ENCODE measurements at regions not wholly inside any gene's neighbourhood (a gene's known extent, or its start where the extent isn't known, plus 50 kb on each side); places are given as distances from the start of the nearest gene placed in this dataset.

DNA sequence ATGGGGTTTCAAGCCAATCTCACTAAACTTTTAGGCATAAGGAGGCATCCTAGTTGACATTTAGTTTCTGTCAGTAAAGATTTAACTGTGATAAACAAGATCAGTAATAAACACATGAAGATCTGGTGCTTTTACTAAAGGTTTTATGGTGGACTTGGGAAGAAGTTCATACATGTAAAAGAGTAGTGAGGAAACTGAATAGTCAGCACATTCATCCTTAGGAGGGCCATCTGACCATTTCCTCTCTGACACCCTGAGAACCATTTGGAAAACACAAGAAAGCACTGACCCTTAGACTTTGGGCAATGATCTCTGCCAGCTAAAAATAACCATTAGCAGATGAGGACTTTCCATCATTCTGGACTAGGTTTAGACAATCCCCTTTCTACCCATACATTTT lies 1040.9 kb downstream of the AGBL1 start:
- no peak for TF ChIP-seq SIN3A (IDR thresholded peaks at IDR 0.05; ENCODE audit: borderline replicate concordance, insufficient read depth, low read depth, low read length)
- TF ChIP-seq, protein P1, sequence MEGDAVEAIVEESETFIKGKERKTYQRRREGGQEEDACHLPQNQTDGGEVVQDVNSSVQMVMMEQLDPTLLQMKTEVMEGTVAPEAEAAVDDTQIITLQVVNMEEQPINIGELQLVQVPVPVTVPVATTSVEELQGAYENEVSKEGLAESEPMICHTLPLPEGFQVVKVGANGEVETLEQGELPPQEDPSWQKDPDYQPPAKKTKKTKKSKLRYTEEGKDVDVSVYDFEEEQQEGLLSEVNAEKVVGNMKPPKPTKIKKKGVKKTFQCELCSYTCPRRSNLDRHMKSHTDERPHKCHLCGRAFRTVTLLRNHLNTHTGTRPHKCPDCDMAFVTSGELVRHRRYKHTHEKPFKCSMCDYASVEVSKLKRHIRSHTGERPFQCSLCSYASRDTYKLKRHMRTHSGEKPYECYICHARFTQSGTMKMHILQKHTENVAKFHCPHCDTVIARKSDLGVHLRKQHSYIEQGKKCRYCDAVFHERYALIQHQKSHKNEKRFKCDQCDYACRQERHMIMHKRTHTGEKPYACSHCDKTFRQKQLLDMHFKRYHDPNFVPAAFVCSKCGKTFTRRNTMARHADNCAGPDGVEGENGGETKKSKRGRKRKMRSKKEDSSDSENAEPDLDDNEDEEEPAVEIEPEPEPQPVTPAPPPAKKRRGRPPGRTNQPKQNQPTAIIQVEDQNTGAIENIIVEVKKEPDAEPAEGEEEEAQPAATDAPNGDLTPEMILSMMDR (IDR thresholded peaks at IDR 0.05), result no peak
- TF ChIP-seq, protein P2, sequence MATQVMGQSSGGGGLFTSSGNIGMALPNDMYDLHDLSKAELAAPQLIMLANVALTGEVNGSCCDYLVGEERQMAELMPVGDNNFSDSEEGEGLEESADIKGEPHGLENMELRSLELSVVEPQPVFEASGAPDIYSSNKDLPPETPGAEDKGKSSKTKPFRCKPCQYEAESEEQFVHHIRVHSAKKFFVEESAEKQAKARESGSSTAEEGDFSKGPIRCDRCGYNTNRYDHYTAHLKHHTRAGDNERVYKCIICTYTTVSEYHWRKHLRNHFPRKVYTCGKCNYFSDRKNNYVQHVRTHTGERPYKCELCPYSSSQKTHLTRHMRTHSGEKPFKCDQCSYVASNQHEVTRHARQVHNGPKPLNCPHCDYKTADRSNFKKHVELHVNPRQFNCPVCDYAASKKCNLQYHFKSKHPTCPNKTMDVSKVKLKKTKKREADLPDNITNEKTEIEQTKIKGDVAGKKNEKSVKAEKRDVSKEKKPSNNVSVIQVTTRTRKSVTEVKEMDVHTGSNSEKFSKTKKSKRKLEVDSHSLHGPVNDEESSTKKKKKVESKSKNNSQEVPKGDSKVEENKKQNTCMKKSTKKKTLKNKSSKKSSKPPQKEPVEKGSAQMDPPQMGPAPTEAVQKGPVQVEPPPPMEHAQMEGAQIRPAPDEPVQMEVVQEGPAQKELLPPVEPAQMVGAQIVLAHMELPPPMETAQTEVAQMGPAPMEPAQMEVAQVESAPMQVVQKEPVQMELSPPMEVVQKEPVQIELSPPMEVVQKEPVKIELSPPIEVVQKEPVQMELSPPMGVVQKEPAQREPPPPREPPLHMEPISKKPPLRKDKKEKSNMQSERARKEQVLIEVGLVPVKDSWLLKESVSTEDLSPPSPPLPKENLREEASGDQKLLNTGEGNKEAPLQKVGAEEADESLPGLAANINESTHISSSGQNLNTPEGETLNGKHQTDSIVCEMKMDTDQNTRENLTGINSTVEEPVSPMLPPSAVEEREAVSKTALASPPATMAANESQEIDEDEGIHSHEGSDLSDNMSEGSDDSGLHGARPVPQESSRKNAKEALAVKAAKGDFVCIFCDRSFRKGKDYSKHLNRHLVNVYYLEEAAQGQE (IDR thresholded peaks at IDR 0.05; ENCODE audit: insufficient read depth in 1 of 2, low read depth in 2 of 2, low read length in 1 of 2), result no peak
- TF ChIP-seq POLR2AphosphoS5 (IDR thresholded peaks at IDR 0.05; ENCODE audit: low read depth, low read length), result no peak
